MG63 (cell line): ENCODE measurements at regions not wholly inside any gene's neighbourhood (a gene's known extent, or its start where the extent isn't known, plus 50 kb on each side); places are given as distances from the start of the nearest gene placed in this dataset.
"Not testable (repeated sequence)": the region's sequence is repeated elsewhere in the genome, so short reads cannot be mapped to it uniquely, and the experiment has no call there.

Experiments used
- DNase-seq: peaks from one replicate; pipeline ENCODE4 v3.0.0-alpha.2; 2020
- H3K27me3 ChIP-seq: fragments of 250-450 bp; sonication (Bioruptor Pico); 2 replicates; pipeline ENCODE4 v1.5.1; 2020; ENCODE audit warnings: mild to moderate bottlenecking, moderate library complexity
- H3K36me3 ChIP-seq: fragments of 250-450 bp; sonication (Bioruptor Pico); 2 replicates; pipeline ENCODE4 v1.5.1; 2020; ENCODE audit warnings: mild to moderate bottlenecking, moderate library complexity
- H3K4me3 ChIP-seq: fragments of 250-450 bp; sonication (Bioruptor Pico); 2 replicates; pipeline ENCODE4 v1.5.1; 2020; ENCODE audit warnings: mild to moderate bottlenecking, moderate library complexity
- H3K9me3 ChIP-seq: fragments of 250-450 bp; sonication (Bioruptor Pico); 2 replicates; pipeline ENCODE4 v1.5.1; 2020; ENCODE audit warnings: mild to moderate bottlenecking, moderate library complexity

GRCh38 chr4:11693693-11694092 is 265.0 kb upstream of the HS3ST1 start:
- H3K27me3 ChIP-seq: no peaks in the 10 kb centered on the region
- H3K4me3 ChIP-seq: no peak overlapping the region
- no peaks in the 10 kb centered on the region; the same call in 1 of the 2 replicates for H3K9me3 ChIP-seq
- no peaks in the 10 kb centered on the region for H3K36me3 ChIP-seq
- DNase-seq: no peak

GRCh38 chr4:11691236-11691635 is 262.5 kb upstream of the HS3ST1 start:
- no peak overlapping the region for H3K4me3 ChIP-seq
- H3K27me3 ChIP-seq: no peaks in the 10 kb centered on the region
- no peaks in the 10 kb centered on the region for H3K36me3 ChIP-seq
- no peak for DNase-seq
- H3K9me3 ChIP-seq: no peaks in the 10 kb centered on the region; the same call in 1 of the 2 replicates

DNA sequence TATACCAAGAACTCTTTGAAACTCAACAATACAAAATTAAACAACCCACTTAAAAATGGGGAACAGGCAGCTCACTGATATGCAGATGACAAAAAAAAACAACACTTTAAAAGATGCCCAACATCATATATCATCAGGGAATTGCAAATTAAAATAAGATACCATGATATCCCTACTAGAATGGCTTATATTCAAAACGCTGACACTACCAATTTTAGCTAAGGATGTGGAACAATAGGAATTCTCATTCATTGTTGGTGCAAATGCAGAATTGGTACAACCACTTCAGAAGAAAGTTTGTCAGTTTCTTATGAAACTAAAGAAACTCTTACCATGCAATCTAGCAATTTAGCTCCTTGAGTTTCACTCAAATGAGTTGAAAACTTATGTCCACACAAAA is 259.0 kb upstream of the HS3ST1 start:
- H3K9me3 ChIP-seq: no peaks in the 10 kb centered on the region
- H3K4me3 ChIP-seq: no peak overlapping the region
- no peaks in the 10 kb centered on the region for H3K36me3 ChIP-seq
- no peak for DNase-seq
- no peaks in the 10 kb centered on the region for H3K27me3 ChIP-seq

GRCh38 chr4:11685481-11685880 is 256.8 kb upstream of the HS3ST1 start:
- Histone ChIP-seq H3K9me3 (no peaks in the 10 kb centered on the region), H3K27me3 (no peaks in the 10 kb centered on the region), H3K4me3 (no peak overlapping the region), H3K36me3 (no peaks in the 10 kb centered on the region)
- DNase-seq: no peak

DNA sequence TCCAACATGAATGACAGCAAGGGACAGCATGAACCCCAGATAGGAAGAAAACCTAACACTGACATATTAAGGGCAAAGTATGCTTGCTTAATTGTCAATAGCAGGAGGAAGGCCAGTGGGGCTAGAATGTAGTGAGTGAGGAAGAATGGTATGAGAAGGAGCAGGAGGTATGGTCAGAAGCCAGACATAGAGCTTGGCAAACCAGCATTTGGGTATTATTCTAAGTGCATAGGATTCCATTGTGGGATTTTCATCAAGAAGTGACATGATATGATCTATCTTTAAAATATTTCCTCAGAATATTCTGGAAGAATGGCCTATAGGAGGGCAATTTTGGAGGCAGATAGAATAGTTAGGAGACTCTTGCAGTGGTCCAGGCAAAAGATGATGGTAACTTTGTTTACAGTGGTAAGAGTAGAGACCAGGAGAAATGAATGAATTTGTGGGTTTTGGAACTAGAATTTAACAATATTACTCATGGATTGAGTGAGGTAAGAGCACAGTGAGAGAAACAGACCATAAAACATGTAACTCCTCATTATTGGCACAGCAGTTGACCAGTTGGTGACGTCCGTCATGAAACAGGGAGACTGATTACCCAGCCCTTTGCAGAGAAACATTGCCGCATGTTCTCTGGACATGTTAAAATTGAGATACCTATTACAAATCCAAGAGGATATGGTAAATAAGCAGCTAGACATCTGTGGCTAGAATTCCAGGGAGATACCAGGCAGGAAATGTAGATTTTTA is 246.5 kb upstream of the HS3ST1 start:
- DNase-seq: no peak
- Histone ChIP-seq H3K4me3 (no peak overlapping the region), H3K9me3 (no peaks in the 10 kb centered on the region), H3K36me3 (no peaks in the 10 kb centered on the region), H3K27me3 (no peaks in the 10 kb centered on the region)

DNA sequence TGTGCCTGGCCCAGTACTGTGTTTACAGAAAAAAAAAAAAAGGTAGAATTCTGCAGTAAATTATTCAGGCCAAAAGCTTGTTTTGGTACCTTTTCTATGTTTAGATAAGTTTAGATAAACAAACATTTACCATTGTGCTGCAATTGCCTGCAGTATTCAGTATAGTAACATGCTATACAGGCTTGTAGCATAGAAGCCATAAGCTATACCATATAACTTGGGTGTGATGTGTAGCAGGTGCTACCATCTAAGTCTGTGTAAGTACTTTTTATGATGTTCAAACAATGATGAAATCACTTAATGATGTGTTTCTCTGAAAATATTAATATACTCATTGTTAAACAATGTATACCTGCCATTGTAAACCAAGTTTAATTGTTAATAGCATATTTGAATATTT is 241.6 kb upstream of the HS3ST1 start:
- Histone ChIP-seq H3K36me3 (no peaks in the 10 kb centered on the region), H3K4me3 (no peak overlapping the region), H3K27me3 (no peaks in the 10 kb centered on the region), H3K9me3 (no peaks in the 10 kb centered on the region)
- DNase-seq: no peak

GRCh38 chr4:11669156-11669555 is 240.5 kb upstream of the HS3ST1 start:
- Histone ChIP-seq H3K36me3 (no peaks in the 10 kb centered on the region), H3K9me3 (no peaks in the 10 kb centered on the region), H3K4me3 (no peak overlapping the region), H3K27me3 (no peaks in the 10 kb centered on the region)
- DNase-seq: no peak

DNA sequence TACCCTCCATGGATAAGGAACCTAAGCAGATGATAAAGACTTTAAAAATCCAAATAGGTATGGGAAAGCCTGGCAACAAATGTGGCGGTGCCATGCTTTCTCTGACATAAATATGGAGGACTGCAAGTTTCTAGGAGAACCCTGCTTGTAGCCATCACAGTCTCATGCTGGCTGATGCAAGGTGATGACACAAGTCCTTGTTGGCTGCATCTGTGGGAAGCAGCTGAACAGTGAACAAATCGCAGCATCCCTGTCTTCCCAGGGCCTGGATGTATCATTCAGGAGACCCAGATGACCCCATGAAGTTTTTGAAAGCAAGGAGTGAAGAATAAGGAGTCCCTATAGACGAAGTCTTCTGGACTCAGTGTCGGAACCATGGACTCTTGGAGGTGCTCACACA is 234.4 kb upstream of the HS3ST1 start:
- Histone ChIP-seq H3K27me3 (no peaks in the 10 kb centered on the region), H3K4me3 (no peak overlapping the region), H3K36me3 (no peaks in the 10 kb centered on the region), H3K9me3 (no peaks in the 10 kb centered on the region)
- DNase-seq: no peak

GRCh38 chr4:11650801-11651596 is 222.3 kb upstream of the HS3ST1 start:
- no peaks in the 10 kb centered on the region for H3K9me3 ChIP-seq
- H3K4me3 ChIP-seq: no peak overlapping the region
- H3K36me3 ChIP-seq: no peaks in the 10 kb centered on the region
- peak; percentile 23 for DNase-seq
- no peaks in the 10 kb centered on the region for H3K27me3 ChIP-seq

GRCh38 chr4:11647433-11647832 is 218.7 kb upstream of the HS3ST1 start:
- no peaks in the 10 kb centered on the region; the same call in 1 of the 2 replicates for H3K9me3 ChIP-seq
- no peak for DNase-seq
- H3K27me3 ChIP-seq: no peaks in the 10 kb centered on the region
- no peaks in the 10 kb centered on the region for H3K36me3 ChIP-seq
- H3K4me3 ChIP-seq: no peak overlapping the region

DNA sequence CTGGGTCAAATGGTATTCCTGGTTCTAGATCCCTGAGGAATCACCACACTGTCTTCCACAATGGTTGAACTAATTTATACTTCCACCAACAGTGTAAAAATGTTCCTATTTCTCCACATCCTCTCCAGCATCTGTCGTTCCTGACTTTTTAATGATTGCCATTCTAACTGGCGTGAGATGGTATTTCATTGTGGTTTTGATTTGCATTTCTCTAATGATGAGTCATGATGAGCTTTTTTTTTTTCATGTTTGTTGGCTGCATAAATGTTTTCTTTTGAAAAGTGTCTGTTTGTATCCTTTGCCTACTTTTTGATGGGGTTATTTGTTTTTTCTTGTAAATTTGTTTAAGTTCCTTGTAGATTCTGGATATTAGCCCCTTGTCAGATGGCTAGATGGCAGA is 214.4 kb upstream of the HS3ST1 start:
- DNase-seq, H3K27me3 ChIP-seq, H3K9me3 ChIP-seq, H3K36me3 ChIP-seq, H3K4me3 ChIP-seq: not testable (repeated sequence)

GRCh38 chr4:11640584-11640983 is 211.9 kb upstream of the HS3ST1 start:
- H3K9me3 ChIP-seq: no peaks in the 10 kb centered on the region; the same call in 1 of the 2 replicates
- no peaks in the 10 kb centered on the region for H3K27me3 ChIP-seq
- DNase-seq: no peak
- no peaks in the 10 kb centered on the region for H3K36me3 ChIP-seq
- H3K4me3 ChIP-seq: no peak overlapping the region

DNA sequence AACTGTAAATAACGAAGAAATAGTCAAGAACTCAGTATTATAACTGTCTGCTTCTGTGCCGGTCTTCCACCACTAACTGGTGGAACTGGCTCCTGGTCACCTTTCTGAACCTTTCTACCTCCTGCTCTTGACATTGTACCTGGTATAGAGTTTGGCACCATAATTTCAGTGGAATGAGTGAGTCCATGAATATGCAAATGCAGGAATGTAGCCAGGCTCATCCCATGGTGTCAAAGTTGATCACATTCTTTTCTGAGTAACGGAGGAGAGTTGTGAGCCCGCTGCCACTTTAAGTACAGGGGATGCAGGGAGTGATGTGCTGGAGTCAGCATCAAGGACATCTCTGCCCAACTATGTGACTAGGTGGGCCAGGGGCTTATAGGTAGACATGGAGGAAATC is 207.9 kb upstream of the HS3ST1 start:
- no peak overlapping the region for H3K4me3 ChIP-seq
- H3K9me3 ChIP-seq: no peaks in the 10 kb centered on the region
- H3K27me3 ChIP-seq: no peaks in the 10 kb centered on the region
- DNase-seq: no peak
- no peaks in the 10 kb centered on the region for H3K36me3 ChIP-seq

DNA sequence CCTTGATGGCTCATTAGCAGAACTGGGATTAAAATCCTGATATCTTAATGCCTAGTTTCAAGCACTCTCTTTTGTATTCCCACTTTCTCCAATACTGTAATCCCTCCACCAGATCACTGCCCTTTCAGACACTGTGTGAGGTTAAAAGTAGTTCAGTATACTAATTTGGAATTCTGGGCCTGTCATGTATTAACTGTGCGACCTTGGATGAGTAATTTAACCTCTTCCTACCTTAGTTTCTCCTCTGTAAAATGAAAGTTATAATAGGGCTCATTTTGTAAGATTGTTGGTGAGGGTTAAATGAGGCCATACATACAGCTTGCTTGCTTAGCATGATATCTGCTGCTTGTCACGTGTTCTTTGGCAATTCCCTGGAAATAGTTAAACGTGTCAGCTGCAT is 207.3 kb upstream of the HS3ST1 start:
- no peak for DNase-seq
- no peak overlapping the region for H3K4me3 ChIP-seq
- no peaks in the 10 kb centered on the region for H3K36me3 ChIP-seq

GRCh38 chr4:11635342-11635741 is 206.6 kb upstream of the HS3ST1 start:
- no peak overlapping the region for H3K4me3 ChIP-seq
- no peaks in the 10 kb centered on the region for H3K27me3 ChIP-seq
- DNase-seq: no peak
- H3K36me3 ChIP-seq: no peaks in the 10 kb centered on the region
- no peaks in the 10 kb centered on the region for H3K9me3 ChIP-seq

More for the DNA sequence above, 207.3 kb upstream of the HS3ST1 start:
- Histone ChIP-seq H3K27me3 (no peaks in the 10 kb centered on the region), H3K9me3 (no peaks in the 10 kb centered on the region)

DNA sequence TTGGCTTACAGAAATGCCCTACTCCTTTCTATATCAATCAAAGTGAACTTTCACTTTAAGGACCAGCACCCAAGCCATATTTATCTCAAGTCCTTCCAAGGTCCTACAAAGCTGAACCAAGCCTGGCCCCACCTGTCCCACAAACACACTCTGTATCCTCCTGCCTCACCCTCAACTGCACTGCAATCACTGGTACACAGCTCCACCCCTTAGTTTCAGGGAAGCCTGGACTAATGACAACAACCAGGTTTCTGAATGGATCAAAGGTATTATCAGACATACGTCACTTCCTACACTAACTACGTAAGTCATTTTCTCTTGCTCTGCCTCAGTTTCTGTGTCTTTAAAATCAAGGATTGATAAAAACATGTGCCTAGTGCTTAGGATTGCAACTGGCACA is 205.6 kb upstream of the HS3ST1 start:
- DNase-seq: no peak
- no peaks in the 10 kb centered on the region for H3K36me3 ChIP-seq
- no peak overlapping the region for H3K4me3 ChIP-seq
- no peaks in the 10 kb centered on the region for H3K9me3 ChIP-seq
- H3K27me3 ChIP-seq: no peaks in the 10 kb centered on the region

DNA sequence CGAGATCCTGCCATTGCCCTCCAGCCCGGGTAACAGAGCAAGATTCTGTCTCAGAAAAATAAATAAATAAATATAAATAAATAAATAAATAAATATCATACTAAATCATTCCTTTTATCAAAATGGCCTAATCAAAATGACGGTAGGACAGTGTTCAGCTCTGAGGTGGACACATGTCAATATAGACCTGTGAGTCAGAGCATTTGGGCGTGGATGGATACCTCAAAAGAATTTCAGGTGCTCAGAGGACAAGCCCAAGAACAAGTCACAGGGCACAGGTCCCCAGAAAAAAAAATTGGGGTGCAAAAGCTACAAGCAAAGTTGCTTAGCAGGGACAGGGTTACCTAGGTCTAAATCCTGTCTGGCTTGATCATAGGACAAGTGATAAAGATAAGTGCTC is 204.7 kb upstream of the HS3ST1 start:
- H3K9me3 ChIP-seq: no peaks in the 10 kb centered on the region
- H3K4me3 ChIP-seq: no peak overlapping the region
- DNase-seq: no peak
- H3K27me3 ChIP-seq: no peaks in the 10 kb centered on the region
- no peaks in the 10 kb centered on the region for H3K36me3 ChIP-seq

DNA sequence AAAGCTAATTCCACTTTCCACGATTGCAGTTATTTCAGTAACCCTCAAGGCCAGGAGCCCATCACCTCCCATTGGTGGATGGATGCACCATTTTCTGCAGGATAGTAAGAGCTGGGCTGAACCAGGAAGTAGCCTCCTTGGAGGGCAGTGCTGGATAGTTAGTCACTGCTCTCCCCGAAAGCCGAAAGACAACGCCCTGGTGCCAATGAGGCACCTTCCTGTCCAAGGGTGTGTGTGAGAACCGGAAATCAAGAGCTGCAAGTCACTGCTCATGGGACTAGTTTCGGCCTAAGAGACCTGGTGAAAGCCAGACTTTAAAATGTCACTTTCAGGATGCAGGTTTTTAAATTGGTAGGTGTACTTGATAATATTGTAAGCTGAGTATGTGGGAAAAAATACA is 203.8 kb upstream of the HS3ST1 start:
- no peaks in the 10 kb centered on the region for H3K36me3 ChIP-seq
- DNase-seq: no peak
- H3K9me3 ChIP-seq: no peaks in the 10 kb centered on the region
- H3K4me3 ChIP-seq: no peak overlapping the region
- H3K27me3 ChIP-seq: no peaks in the 10 kb centered on the region
